PC-9 (cell line): ENCODE measurements at regions not wholly inside any gene's neighbourhood (a gene's known extent, or its start where the extent isn't known, plus 50 kb on each side); places are given as distances from the start of the nearest gene placed in this dataset.

Experiments used
- EZH2 ChIP-seq: fragments of 200-600 bp; sonication (generic); IDR thresholded peaks from 2 replicates; pipeline ENCODE4 v1.8.0; 2017; ENCODE audit warnings: antibody characterized with exemption, low read depth
- TF ChIP-seq, protein P1 (sequence below): fragments of 200-600 bp; sonication (generic); conservative IDR thresholded peaks from 2 replicates; pipeline ENCODE4 v1.6.1; 2017; ENCODE audit warnings: mixed run types, antibody characterized with exemption, mild to moderate bottlenecking, moderate library complexity

DNA sequence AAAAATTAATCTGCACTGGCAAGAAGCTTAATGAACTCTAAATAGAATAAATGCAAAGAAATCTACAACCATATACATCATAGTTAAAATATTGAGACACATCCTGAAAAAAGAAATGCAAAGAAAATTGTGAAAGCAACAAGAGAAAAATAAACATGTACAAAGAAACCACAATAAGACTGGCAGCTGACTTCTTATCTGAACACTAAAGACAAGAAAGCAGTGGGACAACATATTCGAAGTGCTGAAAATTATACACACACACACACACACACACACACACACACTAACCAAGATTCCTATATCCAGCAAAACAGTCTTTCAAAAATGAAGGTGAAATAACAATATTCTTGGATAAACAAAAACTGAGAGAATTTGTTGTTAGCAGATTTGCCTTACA, 366.5 kb upstream of the C16orf82 start:
- TF ChIP-seq, protein P1, sequence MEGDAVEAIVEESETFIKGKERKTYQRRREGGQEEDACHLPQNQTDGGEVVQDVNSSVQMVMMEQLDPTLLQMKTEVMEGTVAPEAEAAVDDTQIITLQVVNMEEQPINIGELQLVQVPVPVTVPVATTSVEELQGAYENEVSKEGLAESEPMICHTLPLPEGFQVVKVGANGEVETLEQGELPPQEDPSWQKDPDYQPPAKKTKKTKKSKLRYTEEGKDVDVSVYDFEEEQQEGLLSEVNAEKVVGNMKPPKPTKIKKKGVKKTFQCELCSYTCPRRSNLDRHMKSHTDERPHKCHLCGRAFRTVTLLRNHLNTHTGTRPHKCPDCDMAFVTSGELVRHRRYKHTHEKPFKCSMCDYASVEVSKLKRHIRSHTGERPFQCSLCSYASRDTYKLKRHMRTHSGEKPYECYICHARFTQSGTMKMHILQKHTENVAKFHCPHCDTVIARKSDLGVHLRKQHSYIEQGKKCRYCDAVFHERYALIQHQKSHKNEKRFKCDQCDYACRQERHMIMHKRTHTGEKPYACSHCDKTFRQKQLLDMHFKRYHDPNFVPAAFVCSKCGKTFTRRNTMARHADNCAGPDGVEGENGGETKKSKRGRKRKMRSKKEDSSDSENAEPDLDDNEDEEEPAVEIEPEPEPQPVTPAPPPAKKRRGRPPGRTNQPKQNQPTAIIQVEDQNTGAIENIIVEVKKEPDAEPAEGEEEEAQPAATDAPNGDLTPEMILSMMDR: no peak
- TF ChIP-seq EZH2: no peak
